Activated T-helper 1 cell treated with anti-CD3 and anti-CD28 coated beads, Interleukin-12 subunit alpha, Interleukin-12 subunit beta, Interleukin-2, Interleukin-4 antibody, amounts not matched to agents 30 ng/mL and 10 ng/mL and 1 ng/mL, durations not matched to agents 14 hours and 24 hours and 36 hours (primary cell): ENCODE measurements at regions not wholly inside any gene's neighbourhood (a gene's known extent, or its start where the extent isn't known, plus 50 kb on each side); places are given as distances from the start of the nearest gene placed in this dataset.

Source experiments
- DNase-seq: peaks from one replicate; pipeline ENCODE4 v3.0.0; 2021; ENCODE audit warnings: low spot score
- H3K27ac Mint-ChIP-seq: one replicate; pipeline ENCODE4 v1.8.0; 2021; ENCODE audit warnings: mild to moderate bottlenecking, mixed read lengths
- H3K27me3 Mint-ChIP-seq: one replicate; pipeline ENCODE4 v1.8.0; 2022; ENCODE audit warnings: mild to moderate bottlenecking, moderate library complexity, mixed read lengths; ENCODE audit not compliant: insufficient read depth
- H3K36me3 Mint-ChIP-seq: one replicate; pipeline ENCODE4 v1.8.0; 2021; ENCODE audit warnings: low read depth, mixed read lengths
- H3K4me1 Mint-ChIP-seq: one replicate; pipeline ENCODE4 v1.8.0; 2021; ENCODE audit warnings: low read depth, mixed read lengths
- H3K4me3 Mint-ChIP-seq: one replicate; pipeline ENCODE4 v1.8.0; 2021; ENCODE audit warnings: mild to moderate bottlenecking, moderate library complexity, mixed read lengths
- H3K9me3 Mint-ChIP-seq: one replicate; pipeline ENCODE4 v1.8.0; 2021; ENCODE audit warnings: mixed read lengths
- intact Hi-C: fragments of 100-400 bp; cut with micrococcal nuclease; formaldehyde crosslinking; loops from one replicate; pipeline ENCODE4 v1.15.1; 2024

- Mint-ChIP-seq H3K27me3 (no peaks in the 10 kb centered on the region), H3K36me3 (no peaks in the 10 kb centered on the region), H3K27ac (no peak overlapping the region), H3K4me1 (no peaks in the 10 kb centered on the region), H3K9me3 (peaks cover 4% of the 10 kb centered on the region), H3K4me3 (no peak overlapping the region)
- intact Hi-C loops: no loop called here
- DNase-seq: no peak
Observed at GRCh38 chr1:163875927-163876320, 554.2 kb downstream of the NUF2 start.

- Mint-ChIP-seq H3K27ac (no peak overlapping the region), H3K36me3 (no peaks in the 10 kb centered on the region), H3K4me3 (no peak overlapping the region), H3K9me3 (peaks cover 3% of the 10 kb centered on the region), H3K27me3 (no peaks in the 10 kb centered on the region), H3K4me1 (no peaks in the 10 kb centered on the region)
- DNase-seq: no peak
- intact Hi-C loops: no loop called here
Observed at GRCh38 chr1:163876546-163876945, 554.8 kb downstream of the NUF2 start.

GRCh38 chr1:163877016-163877415 lies 555.3 kb downstream of the NUF2 start:
- no peak overlapping the region for H3K27ac Mint-ChIP-seq
- no peaks in the 10 kb centered on the region for H3K36me3 Mint-ChIP-seq
- DNase-seq: no peak
- intact Hi-C loops: no loop called here
- H3K4me3 Mint-ChIP-seq: no peak overlapping the region
- H3K9me3 Mint-ChIP-seq: no peaks in the 10 kb centered on the region
- no peaks in the 10 kb centered on the region for H3K4me1 Mint-ChIP-seq
- H3K27me3 Mint-ChIP-seq: no peaks in the 10 kb centered on the region

GRCh38 chr1:163885510-163885909 lies 563.8 kb downstream of the NUF2 start:
- Mint-ChIP-seq H3K9me3 (peaks cover 7% of the 10 kb centered on the region), H3K4me3 (no peak overlapping the region), H3K4me1 (no peaks in the 10 kb centered on the region), H3K27ac (no peak overlapping the region), H3K27me3 (no peaks in the 10 kb centered on the region), H3K36me3 (no peaks in the 10 kb centered on the region)
- intact Hi-C loops: no loop called here
- DNase-seq: no peak

GRCh38 chr1:163896001-163896400 lies 574.2 kb downstream of the NUF2 start:
- no peaks in the 10 kb centered on the region for H3K36me3 Mint-ChIP-seq
- no peak overlapping the region for H3K27ac Mint-ChIP-seq
- H3K4me3 Mint-ChIP-seq: no peak overlapping the region
- H3K9me3 Mint-ChIP-seq: peaks cover 6% of the 10 kb centered on the region
- intact Hi-C loops: no loop called here
- DNase-seq: no peak
- no peaks in the 10 kb centered on the region for H3K4me1 Mint-ChIP-seq
- H3K27me3 Mint-ChIP-seq: no peaks in the 10 kb centered on the region

GRCh38 chr1:163897412-163898155 lies 575.8 kb downstream of the NUF2 start:
- Mint-ChIP-seq H3K27me3 (no peaks in the 10 kb centered on the region), H3K27ac (no peak overlapping the region), H3K36me3 (no peaks in the 10 kb centered on the region), H3K9me3 (peaks cover 6% of the 10 kb centered on the region), H3K4me3 (no peak overlapping the region), H3K4me1 (no peaks in the 10 kb centered on the region)
- DNase-seq: no peak
- intact Hi-C loops: no loop called here

- H3K27ac Mint-ChIP-seq: no peak overlapping the region
- no peak overlapping the region for H3K4me3 Mint-ChIP-seq
- no peaks in the 10 kb centered on the region for H3K36me3 Mint-ChIP-seq
- H3K9me3 Mint-ChIP-seq: peaks cover 17% of the 10 kb centered on the region
- no peaks in the 10 kb centered on the region for H3K4me1 Mint-ChIP-seq
- intact Hi-C loops: no loop called here
- H3K27me3 Mint-ChIP-seq: no peaks in the 10 kb centered on the region
- no peak for DNase-seq
Observed at GRCh38 chr1:163906283-163906682, 584.5 kb downstream of the NUF2 start.

GRCh38 chr1:163912170-163912884 lies 590.6 kb downstream of the NUF2 start:
- peaks cover 9% of the 10 kb centered on the region for H3K9me3 Mint-ChIP-seq
- H3K36me3 Mint-ChIP-seq: no peaks in the 10 kb centered on the region
- DNase-seq: no peak
- no peaks in the 10 kb centered on the region for H3K4me1 Mint-ChIP-seq
- no peak overlapping the region for H3K4me3 Mint-ChIP-seq
- intact Hi-C loops: no loop called here
- H3K27ac Mint-ChIP-seq: no peak overlapping the region
- H3K27me3 Mint-ChIP-seq: no peaks in the 10 kb centered on the region

GRCh38 chr1:163914785-163915413 lies 593.1 kb downstream of the NUF2 start:
- intact Hi-C loops: no loop called here
- no peaks in the 10 kb centered on the region for H3K9me3 Mint-ChIP-seq
- no peaks in the 10 kb centered on the region for H3K4me1 Mint-ChIP-seq
- no peak for DNase-seq
- no peaks in the 10 kb centered on the region for H3K27me3 Mint-ChIP-seq
- H3K27ac Mint-ChIP-seq: no peak overlapping the region
- no peak overlapping the region for H3K4me3 Mint-ChIP-seq
- no peaks in the 10 kb centered on the region for H3K36me3 Mint-ChIP-seq

- intact Hi-C loops: no loop called here
- Mint-ChIP-seq H3K4me1 (no peaks in the 10 kb centered on the region), H3K36me3 (no peaks in the 10 kb centered on the region), H3K9me3 (no peaks in the 10 kb centered on the region), H3K27me3 (no peaks in the 10 kb centered on the region), H3K27ac (no peak overlapping the region), H3K4me3 (no peak overlapping the region)
- DNase-seq: no peak
Observed at GRCh38 chr1:163922743-163923201, 601.0 kb downstream of the NUF2 start.

- no peak overlapping the region for H3K27ac Mint-ChIP-seq
- no peaks in the 10 kb centered on the region for H3K4me1 Mint-ChIP-seq
Observed at GRCh38 chr1:163924041-163924440, 602.3 kb downstream of the NUF2 start.

GRCh38 chr1:163927493-163927892 lies 605.7 kb downstream of the NUF2 start:
- no peak overlapping the region for H3K4me3 Mint-ChIP-seq
- intact Hi-C loops: no loop called here
- no peak for DNase-seq
- H3K27ac Mint-ChIP-seq: no peak overlapping the region
- H3K4me1 Mint-ChIP-seq: no peaks in the 10 kb centered on the region
- H3K27me3 Mint-ChIP-seq: no peaks in the 10 kb centered on the region
- no peaks in the 10 kb centered on the region for H3K36me3 Mint-ChIP-seq
- H3K9me3 Mint-ChIP-seq: peaks cover 4% of the 10 kb centered on the region

More at GRCh38 chr1:163924041-163924440, 602.3 kb downstream of the NUF2 start:
- intact Hi-C loops: no loop called here
- Mint-ChIP-seq H3K27me3 (no peaks in the 10 kb centered on the region), H3K36me3 (no peaks in the 10 kb centered on the region), H3K9me3 (no peaks in the 10 kb centered on the region), H3K4me3 (no peak overlapping the region)
- DNase-seq: no peak

- intact Hi-C loops: no loop called here
Observed at GRCh38 chr1:163928069-163928468, 606.3 kb downstream of the NUF2 start.

More at GRCh38 chr1:163928069-163928468, 606.3 kb downstream of the NUF2 start:
- Mint-ChIP-seq H3K27me3 (no peaks in the 10 kb centered on the region), H3K9me3 (peaks cover 8% of the 10 kb centered on the region), H3K4me1 (no peaks in the 10 kb centered on the region), H3K4me3 (no peak overlapping the region), H3K36me3 (no peaks in the 10 kb centered on the region), H3K27ac (no peak overlapping the region)
- no peak for DNase-seq
